Mesenchymal stem cell (in vitro differentiated cells and primary cell): ENCODE measurements at regions not wholly inside any gene's neighbourhood (a gene's known extent, or its start where the extent isn't known, plus 50 kb on each side); places are given as distances from the start of the nearest gene placed in this dataset. TPM values are rescaled to one million over a fixed set of nuclear protein-coding genes. Genes with fewer than 3 reads are reported as not detected.

ENCODE experiments used
- small RNA-seq: library from polyadenylated mRNA; stranded (forward); fragments of <200 nt; extraction: miRNeasy Mini kit (QIAGEN cat#:217004); gene quantifications from one replicate; pipeline ENCODE3, GENCODE V24; 2013; ENCODE audit warnings: low read depth

Small RNA genes lying in the stretch of these regions (small RNA-seq; reads per million reads assigned to genes)
- gene AC092470.1 (not detected), gene AC135001.1 (not detected), gene MRPS18CP4 (not detected), gene RNU6-491P (not detected)
